MM.1S (cell line): ENCODE measurements at regions not wholly inside any gene's neighbourhood (a gene's known extent, or its start where the extent isn't known, plus 50 kb on each side); places are given as distances from the start of the nearest gene placed in this dataset.

Experiments used
- DNase-seq: peaks from one replicate; pipeline ENCODE4 v3.0.0-alpha.2; 2015
- H2AFZ ChIP-seq: fragments of 300-600 bp; sonication (generic); 2 replicates; pipeline ENCODE4 v1.6.0; 2016; ENCODE audit warnings: antibody characterized with exemption, low read length
- H3F3A ChIP-seq: fragments of 300-600 bp; sonication (generic); 2 replicates; pipeline ENCODE4 v1.6.1; 2016; ENCODE audit warnings: mild to moderate bottlenecking, antibody characterized with exemption, low read length, moderate library complexity, mixed read lengths; ENCODE audit not compliant: insufficient read depth
- H3K27ac ChIP-seq: fragments of 300-600 bp; sonication (generic); 2 replicates; pipeline ENCODE4 v1.5.1; 2016; ENCODE audit warnings: mild to moderate bottlenecking, low read length
- H3K27me3 ChIP-seq: fragments of 300-600 bp; sonication (generic); replicated peaks from 2 replicates; pipeline ENCODE4 v1.6.0; 2016; ENCODE audit warnings: low read length; ENCODE audit not compliant: insufficient read depth
- H3K36me3 ChIP-seq: fragments of 300-600 bp; sonication (generic); replicated peaks from 2 replicates; pipeline ENCODE4 v1.6.1; 2016; ENCODE audit warnings: mild to moderate bottlenecking, low read length, mixed read lengths; ENCODE audit not compliant: insufficient read depth
- H3K4me1 ChIP-seq: fragments of 300-600 bp; sonication (generic); 2 replicates; pipeline ENCODE4 v1.6.1; 2016; ENCODE audit warnings: low read length, mixed read lengths
- H3K4me2 ChIP-seq: fragments of 300-600 bp; sonication (generic); 2 replicates; pipeline ENCODE4 v1.6.0; 2016; ENCODE audit warnings: low read depth, low read length
- H3K4me3 ChIP-seq: fragments of 300-600 bp; sonication (generic); 2 replicates; pipeline ENCODE4 v1.5.1; 2016; ENCODE audit warnings: low read length, mixed read lengths
- H3K79me2 ChIP-seq: fragments of 300-600 bp; sonication (generic); 2 replicates; pipeline ENCODE4 v1.6.1; 2016; ENCODE audit warnings: mixed run types, low read length, mixed read lengths
- H3K9ac ChIP-seq: fragments of 300-600 bp; sonication (generic); 2 replicates; pipeline ENCODE4 v1.6.1; 2016; ENCODE audit warnings: low read length, mixed read lengths
- H3K9me2 ChIP-seq: fragments of 300-600 bp; sonication (generic); replicated peaks from 2 replicates; pipeline ENCODE4 v1.6.1; 2016; ENCODE audit warnings: mild to moderate bottlenecking, low read length, mixed read lengths; ENCODE audit not compliant: insufficient read depth
- H3K9me3 ChIP-seq: fragments of 300-600 bp; sonication (generic); replicated peaks from 2 replicates; pipeline ENCODE4 v1.6.1; 2016; ENCODE audit warnings: mild to moderate bottlenecking, low read length, mixed read lengths; ENCODE audit not compliant: insufficient read depth
- H4K20me1 ChIP-seq: fragments of 300-600 bp; sonication (generic); 2 replicates; pipeline ENCODE4 v1.6.1; 2016; ENCODE audit warnings: mild to moderate bottlenecking, low read length, moderate library complexity, mixed read lengths; ENCODE audit not compliant: insufficient read depth
- CTCF ChIP-seq: fragments of 300-600 bp; sonication (generic); IDR thresholded peaks from 2 replicates; pipeline ENCODE4 v1.5.1; 2016; ENCODE audit warnings: antibody characterized with exemption, low read length, mixed read lengths
- EZH2 ChIP-seq: fragments of 300-600 bp; sonication (generic); optimal IDR thresholded peaks from 2 replicates; pipeline ENCODE3; 2017; ENCODE audit warnings: low read depth, mild to moderate bottlenecking, antibody characterized with exemption, low read length, mixed read lengths
- EZH2phosphoT487 ChIP-seq: fragments of 300-600 bp; sonication (generic); IDR thresholded peaks from 2 replicates; pipeline ENCODE4 v1.6.1; 2018; ENCODE audit warnings: antibody characterized with exemption, low read length

- peak overlapping the region; percentile 16 for H3K4me2 ChIP-seq
- H3K9me3 ChIP-seq = no peaks in the 10 kb centered on the region
- peak; percentile 60 for DNase-seq
Observed at GRCh38 chr1:212218911-212219310, 66.3 kb upstream of the PPP2R5A start.

GRCh38 chr1:212219679-212220463 lies 65.3 kb upstream of the PPP2R5A start:
- H3K27ac ChIP-seq = no peak overlapping the region
- H3K9ac ChIP-seq = no peak overlapping the region
- H3K9me3 ChIP-seq = no peaks in the 10 kb centered on the region
- H3K27me3 ChIP-seq = no peaks in the 10 kb centered on the region
- H3K4me1 ChIP-seq = peaks cover 17% of the 10 kb centered on the region
- no peaks in the 10 kb centered on the region for H3K36me3 ChIP-seq
- no peak for DNase-seq
- no peak overlapping the region for H3K4me2 ChIP-seq
- TF ChIP-seq EZH2phosphoT487 (no peak), EZH2 (no peak)
- H4K20me1 ChIP-seq = no peaks in the 10 kb centered on the region
- no peak overlapping the region for H3K4me3 ChIP-seq
- H3K79me2 ChIP-seq = no peaks in the 10 kb centered on the region
- no peaks in the 10 kb centered on the region for H3K9me2 ChIP-seq
- no peak overlapping the region for H2AFZ ChIP-seq
- peaks cover 5% of the 10 kb centered on the region; the same call in 1 of the 2 replicates for H3F3A ChIP-seq

More at GRCh38 chr1:212218911-212219310, 66.3 kb upstream of the PPP2R5A start:
- TF ChIP-seq CTCF = no peak
- no peak for TF ChIP-seq EZH2phosphoT487
- TF ChIP-seq EZH2 = no peak
- Histone ChIP-seq H3K79me2 (no peaks in the 10 kb centered on the region), H3K4me3 (no peak overlapping the region), H3F3A (peaks cover 5% of the 10 kb centered on the region; the same call in 1 of the 2 replicates), H3K27me3 (no peaks in the 10 kb centered on the region), H3K4me1 (peaks cover 17% of the 10 kb centered on the region), H3K36me3 (no peaks in the 10 kb centered on the region), H4K20me1 (no peaks in the 10 kb centered on the region), H2AFZ (no peak overlapping the region), H3K27ac (peak overlapping the region; percentile 1; the same call in 1 of the 2 replicates), H3K9ac (no peak overlapping the region), H3K9me2 (no peaks in the 10 kb centered on the region)

- Histone ChIP-seq H3K9me3 (no peaks in the 10 kb centered on the region), H3K9me2 (no peaks in the 10 kb centered on the region), H3K27me3 (no peaks in the 10 kb centered on the region), H3K4me1 (peaks cover 17% of the 10 kb centered on the region), H3F3A (peaks cover 5% of the 10 kb centered on the region; the same call in 1 of the 2 replicates), H3K27ac (no peak overlapping the region), H4K20me1 (no peaks in the 10 kb centered on the region), H3K36me3 (no peaks in the 10 kb centered on the region), H3K4me3 (no peak overlapping the region), H3K79me2 (no peaks in the 10 kb centered on the region), H2AFZ (no peak overlapping the region), H3K4me2 (no peak overlapping the region), H3K9ac (no peak overlapping the region)
- TF ChIP-seq EZH2 = no peak
- TF ChIP-seq CTCF = no peak
- TF ChIP-seq EZH2phosphoT487 = no peak
- no peak for DNase-seq
Observed at GRCh38 chr1:212221801-212222200, 63.4 kb upstream of the PPP2R5A start.

- no peak overlapping the region for H3K4me2 ChIP-seq
- H3K9me2 ChIP-seq = no peaks in the 10 kb centered on the region
- H2AFZ ChIP-seq = no peak overlapping the region
- H4K20me1 ChIP-seq = no peaks in the 10 kb centered on the region
- H3K36me3 ChIP-seq = no peaks in the 10 kb centered on the region
- no peaks in the 10 kb centered on the region for H3F3A ChIP-seq
- no peak overlapping the region for H3K9ac ChIP-seq
- no peak overlapping the region for H3K4me3 ChIP-seq
- TF ChIP-seq EZH2phosphoT487 (no peak), EZH2 (no peak), CTCF (no peak)
- H3K27ac ChIP-seq = no peak overlapping the region
- H3K9me3 ChIP-seq = no peaks in the 10 kb centered on the region
- peaks cover 7% of the 10 kb centered on the region for H3K4me1 ChIP-seq
- H3K27me3 ChIP-seq = no peaks in the 10 kb centered on the region
- DNase-seq = no peak
- H3K79me2 ChIP-seq = no peaks in the 10 kb centered on the region
Observed at GRCh38 chr1:212224102-212224501, 61.1 kb upstream of the PPP2R5A start.
